ENCODE measurements at regions not wholly inside any gene's neighbourhood (a gene's known extent, or its start where the extent isn't known, plus 50 kb on each side); places are given as distances from the start of the nearest gene placed in this dataset.

GRCh38 chr14:38500125-38500524 is 244.2 kb upstream of the CLEC14A start:
- no peak for DNase-seq

DNA sequence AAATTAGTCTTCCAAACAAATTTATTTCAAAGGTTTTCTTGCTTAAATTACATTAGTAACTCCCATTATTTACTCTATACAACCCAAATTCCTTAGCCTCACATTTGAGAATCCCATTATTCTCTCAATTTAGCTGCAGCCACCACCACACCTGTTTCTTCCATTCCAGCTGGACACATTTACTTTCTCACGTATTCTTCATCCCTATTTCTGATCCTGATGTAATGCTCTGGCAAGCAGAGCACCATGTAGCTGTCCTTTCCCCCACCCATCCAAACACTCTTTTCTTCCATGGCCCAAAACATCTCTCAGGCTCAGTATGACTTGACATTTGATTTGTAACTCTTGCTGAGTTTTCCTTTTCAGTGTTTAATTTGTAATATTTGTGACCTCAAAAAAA is 240.2 kb upstream of the CLEC14A start:
- no peak for DNase-seq

- no peak for DNase-seq
These were observed 234.4 kb upstream of the CLEC14A start for GRCh38 chr14:38490273-38490672.

DNA sequence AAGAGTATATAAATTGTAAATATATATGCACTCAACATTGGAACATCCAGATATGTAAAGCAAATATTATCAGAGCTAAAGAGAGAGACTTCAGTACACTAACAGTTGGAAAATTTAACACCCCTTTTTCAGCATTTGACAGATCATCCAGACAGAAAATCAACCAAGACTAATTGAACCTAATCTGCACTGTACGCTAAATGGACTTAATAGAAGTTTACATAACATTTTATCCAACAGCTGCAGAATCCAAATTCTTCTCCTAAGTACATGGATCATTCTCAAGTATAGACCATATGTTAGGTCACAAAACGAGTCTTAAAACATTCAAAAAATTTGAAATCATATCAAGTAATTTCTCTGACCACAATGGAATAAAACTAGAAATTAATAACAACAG is 229.1 kb upstream of the CLEC14A start:
- DNase-seq = no peak

DNA sequence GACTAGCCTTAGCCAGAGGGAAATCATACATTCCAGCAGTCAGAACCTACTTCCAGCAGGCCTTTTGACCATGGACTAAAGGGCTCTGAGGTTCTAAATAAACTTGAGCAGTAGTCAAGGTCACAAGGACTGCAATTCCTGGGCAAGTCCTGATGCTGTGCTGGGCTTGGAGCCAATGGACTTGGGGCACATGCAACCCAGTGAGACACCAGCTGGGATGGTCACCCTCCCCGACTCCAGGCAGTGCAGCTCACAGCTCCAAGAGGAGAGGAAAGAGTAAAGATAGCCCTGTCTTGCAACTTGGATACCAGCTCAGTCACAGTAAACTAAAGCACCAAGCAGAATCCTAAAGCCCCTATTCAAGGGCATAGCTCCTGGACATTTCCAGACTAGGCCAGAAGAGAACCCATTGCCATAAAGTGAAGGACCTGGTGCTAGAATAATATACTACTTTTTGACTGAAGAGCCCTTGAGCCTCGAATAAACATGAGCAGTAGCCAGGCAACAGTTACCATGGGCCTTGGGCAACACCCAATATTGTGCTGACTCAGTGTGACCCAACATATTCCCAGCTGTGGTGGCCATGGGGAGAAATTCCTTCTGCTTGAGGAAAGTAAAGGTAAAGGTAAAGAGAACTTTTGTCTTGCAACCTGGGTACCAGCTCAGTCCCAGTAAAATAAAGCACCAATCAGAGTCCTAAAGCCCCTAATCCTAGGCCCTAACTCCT is 226.2 kb upstream of the CLEC14A start:
- peak; percentile 72 for DNase-seq

DNA sequence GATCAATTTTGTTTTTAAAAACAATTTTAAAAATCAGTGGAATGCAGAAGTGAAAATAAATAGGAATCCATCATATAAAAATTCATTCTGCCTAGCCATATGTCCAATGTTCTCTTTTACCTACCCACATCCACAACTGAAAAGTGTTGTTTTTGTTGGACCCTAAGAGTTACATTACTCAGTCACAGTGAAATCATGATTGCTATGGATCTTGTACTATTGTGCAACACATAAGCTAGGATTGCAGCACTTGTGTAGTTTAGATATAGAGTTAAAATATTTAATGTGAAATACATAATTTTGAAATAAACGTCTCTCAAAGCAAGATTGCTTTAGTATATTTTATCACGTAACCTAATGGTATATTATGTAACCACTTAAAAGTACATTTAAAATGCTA is 213.3 kb upstream of the CLEC14A start:
- DNase-seq = no peak

- DNase-seq = no peak
These were observed 186.3 kb upstream of the CLEC14A start for GRCh38 chr14:38442208-38442607.

GRCh38 chr14:38432186-38432585 is 176.3 kb upstream of the CLEC14A start:
- DNase-seq = no peak

- DNase-seq = no peak
These were observed 175.3 kb upstream of the CLEC14A start for GRCh38 chr14:38431156-38431555.

GRCh38 chr14:38430522-38430921 is 174.6 kb upstream of the CLEC14A start:
- no peak for DNase-seq

- DNase-seq = no peak
These were observed 169.6 kb upstream of the CLEC14A start for GRCh38 chr14:38425324-38425976.

- no peak for DNase-seq
These were observed 164.2 kb upstream of the CLEC14A start for GRCh38 chr14:38420048-38420447.

GRCh38 chr14:38419579-38419978 is 163.7 kb upstream of the CLEC14A start:
- DNase-seq = no peak

GRCh38 chr14:38412654-38413053 is 156.8 kb upstream of the CLEC14A start:
- no peak for DNase-seq

DNA sequence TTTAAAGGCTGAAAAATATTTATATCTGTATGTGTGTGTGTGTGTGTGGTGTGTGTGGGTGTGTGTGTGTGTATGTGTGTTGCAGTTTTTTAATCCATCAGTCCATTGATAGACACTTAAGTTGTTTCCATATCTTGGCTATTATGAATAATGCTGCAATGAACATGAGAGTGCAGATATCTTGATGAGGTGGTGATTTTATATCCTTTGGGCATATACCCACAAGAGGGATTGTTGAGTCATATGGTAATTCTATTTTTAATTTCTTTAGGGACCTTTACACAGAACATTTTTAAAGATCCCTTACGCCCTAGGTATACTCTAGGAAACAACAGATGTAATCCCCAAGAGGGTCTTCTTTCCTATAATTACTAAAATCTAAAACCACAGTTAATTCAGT is 154.5 kb upstream of the CLEC14A start:
- DNase-seq = no peak

DNA sequence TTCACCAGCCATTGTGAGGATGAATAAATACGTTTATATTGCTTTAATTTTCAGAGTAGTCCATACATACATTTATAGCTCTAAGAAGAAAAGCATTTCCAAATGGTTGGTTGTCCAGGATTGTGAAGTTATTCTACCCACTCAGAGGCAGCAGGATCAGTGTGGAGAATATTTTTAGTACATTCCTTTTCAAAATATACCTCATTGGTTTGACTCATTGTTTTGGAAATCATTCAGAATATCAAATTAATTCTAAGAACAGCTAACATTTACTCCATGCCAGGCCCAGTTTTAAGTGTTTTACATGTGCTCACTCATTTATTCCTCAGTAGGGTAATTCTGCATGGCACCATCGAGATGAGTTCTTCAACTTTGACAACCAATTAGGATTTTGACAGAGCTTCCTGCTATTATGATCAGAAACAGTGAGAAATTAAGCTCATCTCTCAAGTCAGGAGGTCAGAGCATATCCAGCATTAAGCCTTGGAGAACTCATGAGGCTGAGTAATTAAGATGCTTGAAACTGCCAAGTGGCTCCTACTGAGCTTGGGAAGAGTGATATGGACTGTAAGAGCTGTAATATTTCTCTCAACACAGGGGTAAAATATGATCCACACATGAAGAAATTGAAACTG is 153.3 kb upstream of the CLEC14A start:
- DNase-seq = no peak

DNA sequence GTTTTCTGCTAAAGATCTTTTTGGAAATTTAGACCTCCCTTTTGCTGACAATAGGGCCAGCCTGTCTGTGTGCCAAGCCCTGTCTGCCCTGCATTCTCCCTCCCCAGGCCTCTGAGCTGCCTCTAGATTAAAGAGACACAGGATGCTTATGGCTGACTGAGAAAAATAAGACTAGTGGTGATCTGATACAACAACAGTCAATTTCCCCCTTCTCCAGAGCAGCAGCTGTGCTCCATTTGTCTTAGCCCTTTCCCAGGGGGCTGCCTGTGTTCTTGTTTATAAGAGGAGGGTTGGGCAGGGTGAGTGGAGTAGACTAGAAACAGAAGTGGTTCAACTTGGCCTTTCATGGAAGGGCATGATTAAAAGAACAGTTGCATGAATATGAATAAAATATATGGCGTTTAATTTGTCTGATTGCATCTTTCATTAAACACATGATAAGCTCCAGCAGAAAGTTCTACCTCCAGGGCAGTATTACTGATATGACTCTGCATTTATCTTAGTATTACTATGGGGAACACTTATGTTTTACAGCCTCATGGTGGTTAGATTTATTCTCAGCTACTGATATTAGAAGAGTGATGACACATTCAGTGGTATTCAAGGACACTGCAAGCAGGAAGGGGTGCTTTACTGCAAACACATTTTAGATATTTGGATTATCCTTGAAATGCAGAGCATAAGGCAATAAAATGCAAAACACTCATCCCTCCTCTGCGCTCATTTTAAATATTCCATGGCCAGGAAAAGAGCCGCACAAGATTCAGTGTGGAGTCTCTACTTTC is 150.2 kb upstream of the CLEC14A start:
- DNase-seq = no peak

DNA sequence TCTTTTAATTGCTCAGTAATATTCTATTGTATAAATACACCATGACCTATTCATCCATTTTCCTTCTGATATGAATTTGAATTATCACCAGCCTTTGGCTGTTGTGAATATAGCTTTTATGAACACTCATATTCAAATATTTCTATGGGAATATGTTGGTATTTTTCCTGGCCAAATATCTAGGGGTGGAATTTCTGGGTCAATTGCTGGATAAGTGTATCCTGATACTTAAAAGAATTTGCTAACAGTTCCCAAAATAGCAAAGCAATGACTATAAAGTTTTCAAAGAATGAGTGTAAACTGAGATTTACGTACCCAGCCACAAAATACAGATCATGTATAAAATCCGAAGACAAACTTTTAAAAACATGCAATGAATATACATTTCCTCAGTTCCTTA is 148.7 kb upstream of the CLEC14A start:
- no peak for DNase-seq

DNA sequence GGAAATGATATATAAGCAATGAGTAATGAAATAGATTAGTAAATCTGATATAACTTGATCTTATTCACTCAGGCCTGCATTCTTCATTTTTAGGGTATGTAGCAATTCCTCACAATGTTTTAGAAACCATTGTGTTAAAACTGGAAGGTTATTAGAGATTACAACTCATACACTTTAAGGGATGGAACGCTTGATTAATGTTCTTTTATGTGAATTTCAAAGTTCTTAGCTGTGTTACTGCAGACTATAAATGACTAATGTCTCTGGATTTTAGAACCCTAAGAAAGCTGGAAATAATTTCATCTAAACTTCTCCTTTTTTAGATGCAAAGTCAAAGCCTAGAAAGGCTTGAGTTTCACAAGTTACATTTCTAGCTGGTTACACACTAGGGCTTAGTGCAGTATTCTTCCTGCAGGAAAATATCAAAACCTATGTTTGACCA is 148.2 kb upstream of the CLEC14A start:
- DNase-seq = no peak

DNA sequence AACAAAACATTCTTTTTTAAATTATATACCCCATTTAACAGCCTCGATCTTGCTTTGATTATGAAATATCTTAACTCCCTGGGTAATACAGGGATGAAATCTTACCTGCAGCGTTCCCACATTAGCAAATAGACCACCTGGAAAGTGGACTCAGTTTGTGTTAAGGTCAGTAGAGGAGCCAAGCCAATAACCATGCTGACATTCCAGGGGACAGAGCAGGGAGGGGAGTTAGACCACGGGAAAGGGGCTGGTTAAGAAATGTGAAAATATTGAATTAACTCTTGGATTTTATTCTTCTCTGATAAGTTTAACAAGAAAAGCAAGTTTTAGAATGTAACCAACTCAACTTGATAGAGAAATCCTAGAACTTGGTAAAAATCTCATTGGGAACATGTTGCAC is 144.9 kb upstream of the CLEC14A start:
- DNase-seq = no peak

- no peak for DNase-seq
These were observed 143.8 kb upstream of the CLEC14A start for GRCh38 chr14:38399652-38400051.

GRCh38 chr14:38394767-38395166 is 138.9 kb upstream of the CLEC14A start:
- DNase-seq = no peak

GRCh38 chr14:38394064-38394463 is 138.2 kb upstream of the CLEC14A start:
- DNase-seq = no peak

DNA sequence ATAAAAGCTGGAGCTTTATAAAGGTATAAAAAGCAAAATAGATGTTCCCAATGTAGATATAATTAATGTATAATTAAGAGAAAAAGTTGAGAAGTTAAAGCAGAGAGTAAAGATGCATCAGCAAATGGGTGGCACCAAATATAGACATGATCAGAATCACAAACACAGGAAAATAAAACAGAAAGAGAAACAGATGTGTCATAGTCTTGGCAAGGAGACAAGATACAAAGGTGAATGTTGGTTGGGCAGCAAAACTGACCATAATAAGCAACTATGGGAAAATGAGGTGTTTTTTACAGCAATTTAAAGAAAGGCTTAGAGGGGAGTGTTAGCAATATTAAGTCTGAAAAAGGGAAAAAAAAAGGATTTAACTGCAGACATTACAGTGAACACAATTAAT is 135.4 kb upstream of the CLEC14A start:
- DNase-seq = no peak
